ENCODE measurements at regions not wholly inside any gene's neighbourhood (a gene's known extent, or its start where the extent isn't known, plus 50 kb on each side); places are given as distances from the start of the nearest gene placed in this dataset.

GRCh38 chr6:14371530-14371929 lies 254.0 kb downstream of the CD83 start:
- TF ChIP-seq, protein P1, sequence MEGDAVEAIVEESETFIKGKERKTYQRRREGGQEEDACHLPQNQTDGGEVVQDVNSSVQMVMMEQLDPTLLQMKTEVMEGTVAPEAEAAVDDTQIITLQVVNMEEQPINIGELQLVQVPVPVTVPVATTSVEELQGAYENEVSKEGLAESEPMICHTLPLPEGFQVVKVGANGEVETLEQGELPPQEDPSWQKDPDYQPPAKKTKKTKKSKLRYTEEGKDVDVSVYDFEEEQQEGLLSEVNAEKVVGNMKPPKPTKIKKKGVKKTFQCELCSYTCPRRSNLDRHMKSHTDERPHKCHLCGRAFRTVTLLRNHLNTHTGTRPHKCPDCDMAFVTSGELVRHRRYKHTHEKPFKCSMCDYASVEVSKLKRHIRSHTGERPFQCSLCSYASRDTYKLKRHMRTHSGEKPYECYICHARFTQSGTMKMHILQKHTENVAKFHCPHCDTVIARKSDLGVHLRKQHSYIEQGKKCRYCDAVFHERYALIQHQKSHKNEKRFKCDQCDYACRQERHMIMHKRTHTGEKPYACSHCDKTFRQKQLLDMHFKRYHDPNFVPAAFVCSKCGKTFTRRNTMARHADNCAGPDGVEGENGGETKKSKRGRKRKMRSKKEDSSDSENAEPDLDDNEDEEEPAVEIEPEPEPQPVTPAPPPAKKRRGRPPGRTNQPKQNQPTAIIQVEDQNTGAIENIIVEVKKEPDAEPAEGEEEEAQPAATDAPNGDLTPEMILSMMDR (IDR thresholded peaks at IDR 0.05; ENCODE audit: insufficient read depth, low read length, poor library complexity, severe bottlenecking), result no peak
- TF ChIP-seq EZH2phosphoT487 (conservative IDR thresholded peaks at IDR 0.05; ENCODE audit: low read length), result no peak
